HG03378 (cell line): ENCODE measurements at regions not wholly inside any gene's neighbourhood (a gene's known extent, or its start where the extent isn't known, plus 50 kb on each side); places are given as distances from the start of the nearest gene placed in this dataset.

Experiments used
- ATAC-seq: cut with Tn5 transposase; IDR thresholded peaks from one replicate; pipeline ENCODE4 v1.9.1; 2021; ENCODE audit warnings: mild to moderate bottlenecking, moderate library complexity; ENCODE audit not compliant: unreplicated experiment

DNA sequence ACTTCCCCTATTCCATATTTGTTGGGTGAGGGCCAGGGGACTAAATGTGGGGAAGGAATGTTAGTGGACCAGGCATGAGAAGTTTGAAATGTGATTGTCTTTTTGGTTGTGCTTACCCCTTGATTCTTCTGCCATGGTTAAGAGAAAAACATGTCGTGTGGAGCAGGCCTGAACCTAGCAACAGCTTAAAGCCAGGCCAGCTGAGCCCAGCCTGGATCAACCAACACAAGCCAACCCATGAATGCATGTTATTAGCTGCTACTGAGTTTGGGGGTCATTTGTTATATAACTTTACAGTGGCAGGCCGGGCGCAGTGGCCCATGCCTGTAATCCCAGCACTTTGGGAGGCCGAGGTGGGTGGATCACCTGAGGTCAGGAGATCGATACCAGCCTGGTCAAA is 52.4 kb upstream of the TRIO start:
- no peak for ATAC-seq

- no peak for ATAC-seq
Measured at GRCh38 chr5:14090290-14090689, 52.9 kb upstream of the TRIO start.

DNA sequence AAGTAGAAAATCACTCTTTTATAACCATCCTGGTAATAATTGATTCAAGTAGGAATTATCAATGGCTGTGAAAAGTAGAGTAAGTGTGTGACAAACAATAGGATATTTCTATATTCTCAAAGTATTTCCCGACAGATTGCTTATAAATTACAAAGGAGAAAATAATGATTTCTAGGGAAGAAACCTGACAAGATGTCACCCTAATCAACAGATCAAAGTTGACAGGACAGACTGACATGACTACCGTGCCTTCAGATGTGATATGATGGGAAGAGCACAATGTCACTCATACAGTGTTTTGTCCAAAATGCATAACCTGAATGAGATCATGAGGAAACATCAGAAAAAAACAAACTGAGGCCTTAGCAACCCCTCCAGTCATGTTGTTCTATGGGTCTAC is 53.9 kb upstream of the TRIO start:
- ATAC-seq: no peak

DNA sequence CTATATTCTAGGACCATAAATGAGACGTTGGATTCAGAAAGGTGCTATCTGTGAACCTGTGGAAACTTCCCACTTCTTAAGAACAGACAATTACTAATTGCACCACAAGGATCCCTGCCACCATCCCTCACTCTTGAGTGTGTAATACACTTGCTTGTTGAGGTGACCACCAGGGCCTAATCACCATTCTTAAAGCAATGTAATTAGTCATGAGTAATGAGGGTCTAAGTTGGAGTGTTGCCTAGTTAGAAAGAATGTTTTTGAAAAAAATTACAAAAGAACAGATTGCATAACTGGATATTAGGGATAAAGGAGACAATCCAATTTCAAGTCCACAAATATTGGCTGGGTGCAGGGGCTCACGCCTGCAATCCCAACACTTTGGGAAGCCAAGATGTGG is 56.9 kb upstream of the TRIO start:
- ATAC-seq: no peak

DNA sequence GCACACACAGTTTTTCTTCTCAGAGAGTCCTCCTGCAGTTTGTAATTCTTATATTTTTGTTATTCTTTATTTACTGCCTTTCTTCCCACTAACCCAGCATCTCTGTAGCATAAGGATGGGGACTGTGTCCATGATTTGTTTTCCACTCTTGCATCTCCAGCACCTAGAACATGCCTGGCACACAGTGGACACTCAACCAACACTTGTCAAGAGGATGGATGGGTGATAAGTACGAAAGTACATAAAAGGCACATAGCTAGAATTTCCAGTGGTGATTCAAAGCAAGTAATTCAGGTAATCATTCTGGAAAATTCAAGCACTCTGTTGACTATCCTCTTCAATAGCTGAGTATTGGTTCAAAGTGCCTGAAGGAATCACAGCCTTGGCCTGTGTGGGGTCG is 60.2 kb upstream of the TRIO start:
- no peak for ATAC-seq

DNA sequence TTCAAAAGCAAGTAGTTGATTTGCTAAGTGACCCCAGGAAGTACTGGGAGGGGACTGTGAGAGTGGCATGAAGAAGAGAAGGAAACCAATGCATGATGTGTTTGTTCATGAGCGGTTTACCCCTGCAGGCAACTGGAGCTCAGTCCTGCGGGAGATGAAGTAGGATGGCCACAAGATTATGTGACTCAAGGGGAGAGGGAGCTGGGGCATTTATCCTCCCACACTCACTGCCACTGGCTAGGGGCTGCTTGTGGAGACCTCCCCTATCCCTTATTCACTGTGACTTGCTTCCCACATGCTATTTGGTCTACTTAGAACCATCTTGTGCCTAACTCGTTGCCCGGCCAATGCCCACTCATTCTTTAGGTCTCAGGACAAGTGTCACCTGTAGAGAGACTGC is 60.6 kb upstream of the TRIO start:
- ATAC-seq: no peak

DNA sequence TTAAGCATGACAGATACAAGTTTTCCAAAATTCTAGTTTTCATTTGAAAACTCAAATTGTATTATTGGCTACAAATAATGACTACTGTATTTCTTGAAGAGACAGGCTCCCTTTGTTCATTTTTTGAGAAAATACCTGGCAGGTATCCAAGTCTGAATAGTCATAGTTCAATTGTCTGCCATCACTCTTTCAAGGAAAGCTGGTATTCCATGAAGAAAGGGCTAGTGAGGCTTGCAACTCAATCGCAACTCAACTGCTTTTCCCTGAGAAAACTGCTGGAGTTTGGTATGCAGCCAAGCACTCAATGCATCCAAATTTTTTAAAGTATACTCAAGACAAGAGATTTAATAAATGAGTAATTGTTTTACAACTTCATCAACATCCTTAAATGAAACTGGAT is 61.4 kb upstream of the TRIO start:
- no peak for ATAC-seq

DNA sequence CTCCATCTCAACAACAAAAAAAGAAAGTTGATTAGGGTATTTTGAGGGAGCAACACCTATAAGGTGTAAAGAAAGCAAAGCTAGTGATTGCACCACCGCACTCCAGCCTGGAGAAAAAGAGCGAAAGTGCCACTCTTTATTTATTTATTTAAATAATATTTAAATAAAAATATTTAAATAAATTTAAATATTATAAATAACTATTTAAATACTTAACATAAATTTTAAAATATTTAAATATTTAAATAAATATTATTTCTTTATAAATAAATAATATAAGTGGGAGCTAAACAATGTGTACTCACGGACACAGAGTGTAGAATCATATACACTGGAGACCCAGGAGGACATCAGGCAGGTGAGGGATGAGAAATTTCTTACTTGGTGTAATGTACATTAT is 64.4 kb upstream of the TRIO start:
- no peak for ATAC-seq

DNA sequence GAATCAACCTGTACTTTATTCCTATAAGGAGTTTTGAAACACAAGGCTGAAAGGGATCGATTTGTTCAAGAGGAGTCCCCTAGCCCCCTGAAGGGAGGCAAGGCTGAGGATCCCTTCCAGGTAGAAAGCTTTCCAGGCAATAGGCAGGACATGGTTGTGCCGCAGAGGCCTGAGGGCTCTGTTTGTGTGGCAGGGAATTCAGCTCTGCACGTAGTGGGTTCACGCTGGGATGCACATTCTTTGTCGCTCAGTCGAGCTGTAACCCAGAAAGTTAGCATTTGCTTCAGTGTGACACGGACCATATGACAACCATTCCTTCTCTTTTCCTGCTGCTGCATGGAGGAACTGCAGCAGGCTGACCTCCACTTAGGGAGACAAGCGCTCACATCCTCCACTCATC is 65.6 kb upstream of the TRIO start:
- ATAC-seq: no peak

DNA sequence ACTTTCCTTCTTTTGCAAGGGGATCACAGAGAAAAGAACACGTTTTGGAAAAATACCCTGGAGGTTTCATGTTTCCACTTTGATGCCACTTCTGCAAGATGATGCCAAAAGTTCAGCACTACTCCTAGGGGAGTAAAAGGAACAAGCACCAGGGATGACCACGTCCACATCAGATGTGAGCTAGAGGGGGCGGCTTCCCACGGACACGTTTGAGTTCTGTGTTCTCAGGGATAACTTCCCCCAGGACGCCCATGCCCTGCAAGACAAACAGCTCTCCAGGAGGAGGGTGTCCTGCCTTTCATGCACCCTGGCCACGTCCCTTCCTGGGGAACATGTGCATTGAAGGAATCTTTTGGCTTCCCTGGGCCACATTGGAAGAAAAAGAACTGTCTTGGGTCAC is 66.6 kb upstream of the TRIO start:
- no peak for ATAC-seq

DNA sequence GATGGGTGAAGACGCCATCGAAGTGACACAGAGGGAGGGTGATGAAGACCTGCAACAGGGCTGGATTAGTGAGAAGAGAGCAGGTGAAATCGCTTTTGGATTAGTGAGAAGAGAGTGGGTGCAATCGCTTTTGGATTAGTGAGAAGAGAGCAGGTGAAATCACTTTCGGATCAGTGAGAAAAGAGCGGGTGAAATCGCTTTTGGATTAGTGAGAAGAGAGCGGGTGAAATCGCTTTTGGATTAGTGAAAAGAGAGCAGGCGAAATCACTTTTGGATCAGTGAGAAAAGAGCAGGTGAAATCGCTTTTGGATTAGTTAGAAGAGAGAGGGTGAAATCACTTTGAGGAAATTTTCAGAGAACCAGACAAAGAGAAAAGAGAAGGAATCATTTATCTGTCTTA is 67.2 kb upstream of the TRIO start:
- no peak for ATAC-seq

DNA sequence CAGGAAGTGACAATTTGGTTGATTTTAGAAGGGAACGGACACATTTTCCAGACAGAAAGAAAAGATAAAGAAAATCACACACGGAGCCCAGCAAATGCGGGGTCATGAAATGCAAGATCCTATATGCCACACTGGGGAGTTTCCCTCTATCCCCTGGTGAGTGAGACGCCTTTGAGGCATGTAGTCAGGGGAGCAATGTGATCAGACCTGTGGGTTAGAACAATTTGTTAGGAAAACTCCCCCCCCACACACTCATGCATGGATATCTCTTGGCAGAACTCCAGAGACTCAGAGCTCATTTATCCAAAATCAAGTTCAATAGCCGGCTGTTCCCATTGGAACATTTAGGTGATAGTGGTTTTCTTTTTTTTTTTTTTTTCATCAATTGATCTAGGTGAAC is 71.7 kb upstream of the TRIO start:
- no peak for ATAC-seq

DNA sequence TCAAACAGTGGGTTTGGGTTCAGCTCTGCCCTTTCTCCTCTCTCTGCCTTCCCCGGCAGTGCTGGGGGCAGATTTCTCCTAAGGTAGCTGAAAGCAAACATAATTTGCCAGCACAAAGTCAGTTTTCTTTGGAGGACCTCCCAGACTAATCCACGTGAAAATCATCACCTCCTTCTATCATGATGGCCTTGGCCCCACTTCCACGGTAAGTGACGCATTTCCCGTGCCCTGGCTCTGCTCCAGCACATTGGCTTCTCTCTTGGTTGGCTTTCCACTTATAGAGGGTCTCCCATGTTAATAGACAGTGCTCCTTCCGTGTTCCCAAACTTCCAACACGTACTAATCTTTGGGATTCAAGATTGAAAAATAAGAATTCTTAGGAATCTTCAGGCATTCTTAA is 74.1 kb upstream of the TRIO start:
- no peak for ATAC-seq

- ATAC-seq: no peak
Measured at GRCh38 chr5:14068136-14068535, 75.0 kb upstream of the TRIO start.

DNA sequence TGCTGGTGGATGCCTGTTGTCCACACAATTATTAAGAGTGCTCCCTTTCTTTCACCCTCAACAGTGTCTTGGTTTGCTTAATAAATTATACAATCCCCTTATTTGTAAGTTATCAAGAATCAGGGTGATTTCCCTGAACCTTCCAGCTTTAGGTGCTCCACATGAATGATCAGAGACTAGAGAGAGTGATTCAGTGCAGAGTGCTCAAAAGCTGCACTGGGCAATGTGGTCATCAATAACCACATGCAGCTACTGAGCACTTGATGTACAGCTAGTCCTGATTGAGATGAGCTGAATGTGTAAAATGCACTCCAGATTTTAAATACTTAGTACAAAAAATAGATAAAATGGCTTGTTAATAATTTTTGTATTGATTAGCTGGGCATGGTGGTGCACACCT is 76.8 kb upstream of the TRIO start:
- no peak for ATAC-seq

DNA sequence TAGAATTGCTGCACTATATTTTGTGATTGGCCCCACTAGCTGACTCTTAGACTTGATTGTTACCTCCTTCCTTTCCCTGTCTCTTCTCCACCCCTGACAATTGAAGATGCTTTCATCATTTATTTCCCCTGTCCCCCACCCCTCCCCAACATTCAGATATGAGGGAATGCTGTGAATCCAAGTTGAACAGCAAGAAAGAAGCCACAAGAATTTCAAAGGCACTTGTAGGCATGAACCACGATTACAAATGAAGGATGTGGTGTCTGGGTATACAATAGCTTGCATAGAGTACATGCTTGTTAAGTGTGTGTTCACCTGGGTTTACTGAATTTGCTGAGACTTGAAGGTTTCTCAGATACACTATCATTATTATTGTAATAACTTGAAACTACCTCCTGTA is 78.3 kb upstream of the TRIO start:
- ATAC-seq: no peak

GRCh38 chr5:14063691-14064090 is 79.5 kb upstream of the TRIO start:
- no peak for ATAC-seq

DNA sequence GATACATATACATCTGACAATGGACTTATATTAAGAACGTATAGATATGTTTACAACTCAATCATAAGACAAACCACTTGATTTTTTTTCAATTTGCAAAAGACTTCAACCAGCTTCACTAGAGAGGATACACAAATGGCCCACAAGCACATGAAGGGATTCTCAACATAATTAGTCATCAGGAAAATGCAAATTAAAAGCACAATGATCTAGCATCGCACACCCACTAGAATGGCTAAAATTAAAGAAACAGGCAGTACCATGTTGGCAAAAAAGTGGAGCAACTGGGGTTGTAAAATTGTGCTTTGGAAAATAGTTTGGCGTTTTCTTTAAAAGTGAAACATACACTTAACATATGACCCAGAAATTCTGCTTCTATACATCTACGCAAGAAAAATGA is 80.0 kb upstream of the TRIO start:
- ATAC-seq: no peak

DNA sequence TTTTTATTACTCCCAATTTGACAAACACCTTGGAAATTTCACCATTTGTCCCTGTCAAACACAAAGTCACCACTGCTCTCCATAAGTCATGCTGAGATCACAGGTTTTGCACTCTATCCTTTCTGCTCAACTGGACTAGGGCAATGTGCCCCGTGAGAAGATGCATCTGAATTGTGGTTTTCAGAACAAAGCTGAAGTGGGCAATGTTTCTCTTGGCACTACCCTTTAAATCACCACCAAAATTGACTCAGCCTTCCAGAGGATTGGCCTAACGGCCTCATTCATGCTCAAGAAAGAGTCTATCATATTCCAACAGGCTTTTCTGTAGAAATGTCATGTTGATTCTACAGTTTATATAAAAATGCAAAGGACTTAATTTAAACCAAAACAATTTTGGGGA is 81.0 kb upstream of the TRIO start:
- no peak for ATAC-seq

DNA sequence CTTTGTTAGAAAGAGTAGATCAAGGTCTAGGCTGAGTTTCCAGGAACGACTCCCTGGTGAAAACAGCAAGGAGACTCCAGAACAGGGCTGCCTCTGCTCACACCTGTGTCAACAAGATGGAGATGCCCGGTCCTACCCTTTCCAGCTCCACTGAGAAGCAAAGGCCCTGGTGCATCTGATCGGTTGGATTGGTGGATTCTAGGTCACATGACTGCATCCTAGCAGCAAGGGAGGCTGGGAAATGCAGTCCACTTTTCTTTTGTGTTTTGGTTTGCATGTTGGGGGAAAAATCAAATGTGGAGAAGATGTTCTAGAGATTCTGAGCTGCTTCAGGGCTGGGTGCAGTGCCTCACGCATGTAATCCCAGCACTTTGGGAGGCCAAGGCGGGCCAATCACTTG is 82.0 kb upstream of the TRIO start:
- no peak for ATAC-seq

DNA sequence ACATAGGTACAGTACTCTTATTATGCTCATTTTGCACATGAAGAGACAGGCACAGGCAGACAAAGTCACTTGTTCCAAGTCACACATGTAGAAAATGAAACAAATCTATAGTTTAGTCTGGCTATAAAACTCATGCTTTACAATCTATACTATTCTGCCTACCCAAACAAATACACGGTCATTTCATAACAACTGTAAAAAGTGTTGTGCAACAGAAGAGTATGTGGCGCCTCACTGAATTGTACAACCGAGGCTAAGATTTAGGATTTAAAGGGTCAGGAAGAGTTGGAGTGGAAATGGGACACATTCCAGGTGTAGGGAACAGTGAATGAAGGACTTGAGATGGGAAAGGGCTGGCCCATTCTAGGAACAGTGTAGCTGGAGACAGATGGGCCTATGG is 82.9 kb upstream of the TRIO start:
- ATAC-seq: no peak

DNA sequence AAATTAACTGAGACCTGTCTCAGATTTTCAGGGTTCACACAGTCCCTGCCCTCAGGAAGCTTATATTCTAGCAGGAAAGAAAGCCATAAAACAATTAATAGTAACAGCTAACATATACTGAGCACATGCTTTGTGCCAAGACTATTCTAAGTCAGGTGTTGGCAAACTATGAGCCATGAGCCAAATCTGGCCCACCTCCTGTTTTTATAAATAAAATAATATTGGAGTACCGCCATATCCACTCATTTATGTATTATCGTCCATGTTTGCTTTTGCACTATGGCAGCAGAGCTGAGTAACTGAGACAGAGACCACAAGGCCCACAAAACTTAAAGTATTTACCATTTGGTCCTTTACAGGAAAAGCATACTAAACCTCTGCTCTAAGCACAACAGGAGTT is 83.3 kb upstream of the TRIO start:
- ATAC-seq: no peak

DNA sequence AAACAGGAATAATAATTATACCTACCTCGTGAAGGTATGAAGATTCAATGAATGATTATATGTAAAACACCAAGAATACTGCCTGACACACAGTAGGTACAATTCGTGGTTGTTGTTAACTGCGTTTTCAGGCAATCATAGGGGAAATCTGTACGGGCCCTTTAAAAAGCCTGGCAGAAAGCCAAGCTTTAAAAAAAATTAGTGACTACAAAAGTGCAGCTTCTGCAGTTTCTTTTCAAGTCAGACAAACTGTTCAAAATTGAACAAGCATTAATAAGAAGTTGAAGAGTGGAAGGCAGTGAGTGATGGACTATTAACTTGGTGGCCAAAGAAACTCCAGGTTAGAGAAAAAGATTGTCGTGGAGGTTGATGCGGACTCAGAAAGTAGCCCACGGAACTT is 85.9 kb upstream of the TRIO start:
- ATAC-seq: no peak

DNA sequence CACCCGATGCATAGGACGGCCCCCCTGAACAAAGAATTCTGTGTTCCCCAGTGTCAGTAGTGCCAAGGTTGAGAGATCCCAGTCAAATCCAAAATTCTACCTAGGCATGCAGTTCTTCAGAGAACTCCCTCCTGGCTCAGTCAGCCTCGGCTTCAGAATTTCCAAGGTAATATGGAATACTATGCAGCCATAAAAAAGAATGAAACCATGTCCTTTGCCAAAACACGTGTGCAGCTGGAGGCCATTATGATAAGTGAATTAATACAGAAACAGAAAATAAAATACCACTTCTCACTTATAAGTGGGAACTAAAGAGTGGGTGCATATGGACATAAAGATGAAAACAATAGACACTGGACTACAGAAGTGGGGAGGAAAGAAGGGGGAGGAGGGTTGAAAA is 87.1 kb upstream of the TRIO start:
- ATAC-seq: no peak
